ENCODE measurements at regions not wholly inside any gene's neighbourhood (a gene's known extent, or its start where the extent isn't known, plus 50 kb on each side); places are given as distances from the start of the nearest gene placed in this dataset.

DNA sequence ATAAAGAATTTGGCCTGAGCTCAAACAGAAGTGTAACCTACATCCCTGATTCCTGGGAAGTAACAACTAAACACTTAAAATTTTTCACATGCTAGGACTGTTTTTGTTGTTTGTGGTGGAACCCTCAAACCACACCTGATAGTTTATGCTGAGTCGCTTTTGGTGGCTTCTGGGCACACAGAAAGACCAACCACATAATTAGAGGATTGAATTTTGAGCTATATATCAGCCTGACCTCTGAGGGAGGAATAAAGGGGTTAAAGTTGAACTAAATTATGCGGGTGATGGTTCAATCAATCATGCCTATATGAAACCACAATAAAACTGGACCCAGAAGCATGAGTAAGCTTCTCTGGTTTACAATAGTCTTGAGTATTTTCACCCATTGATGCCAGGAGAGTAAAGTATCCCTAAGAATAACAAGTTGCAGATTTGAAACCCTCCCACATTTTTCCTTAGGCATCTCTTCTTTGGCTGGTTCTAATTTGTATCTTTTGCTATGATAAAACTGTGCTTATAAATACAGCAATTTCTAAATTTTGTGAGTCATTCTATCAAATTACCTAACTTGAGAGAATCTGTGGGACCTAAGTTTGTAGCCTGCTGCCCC lies 1304.5 kb upstream of the GBE1 start:
- H3K27me3 ChIP-seq (ENCODE audit: control insufficient read depth in 1 of 2, insufficient read depth in 1 of 2, low read length in 2 of 2), result no peaks in the 10 kb centered on the region
- no peak overlapping the region for H2BK15ac ChIP-seq (ENCODE audit: low read depth, poor library complexity, severe bottlenecking)
- no peaks in the 10 kb centered on the region for H3K4me1 ChIP-seq (ENCODE audit: control insufficient read depth, insufficient read depth, low read depth, low read length)
- peaks cover 16% of the 10 kb centered on the region for H3K9me3 ChIP-seq (ENCODE audit: control insufficient read depth, low read length)
- H2BK5ac ChIP-seq (ENCODE audit: low read depth, low read length, poor library complexity, severe bottlenecking), result no peak overlapping the region
- no peak overlapping the region for H3K4me2 ChIP-seq (ENCODE audit: low read length, poor library complexity, severe bottlenecking)
- no peak overlapping the region for H2AK5ac ChIP-seq (ENCODE audit: low read length, severe bottlenecking)
- WGBS, result 33% methylated on average over 1 of the region's 2 CpGs
- no peaks in the 10 kb centered on the region for H3K36me3 ChIP-seq (ENCODE audit: control insufficient read depth in 1 of 2, insufficient read depth in 2 of 2, low read depth in 1 of 2, low read length in 2 of 2)
- H3K79me1 ChIP-seq (replicated peaks; ENCODE audit: low read length, poor library complexity, severe bottlenecking), result no peaks in the 10 kb centered on the region
- H3K4ac ChIP-seq (ENCODE audit: low read depth in 1 of 2, low read length in 2 of 2), result no peak overlapping the region
- H3K9ac ChIP-seq (ENCODE audit: low read length), result no peak overlapping the region
- no peak overlapping the region for H3K14ac ChIP-seq (ENCODE audit: low read length in 2 of 2)
- no peak overlapping the region for H4K91ac ChIP-seq (ENCODE audit: low read length)
- H2AFZ ChIP-seq (ENCODE audit: low read depth, low read length), result no peak overlapping the region
- no peak overlapping the region for H3K18ac ChIP-seq (ENCODE audit: low read depth in 1 of 2, low read length in 2 of 2)
- H3K27ac ChIP-seq (ENCODE audit: low read length, poor library complexity, severe bottlenecking), result no peak overlapping the region
- DNase-seq, result no peak
- H2BK12ac ChIP-seq (ENCODE audit: low read length in 2 of 2), result no peak overlapping the region
- no peak overlapping the region for H4K8ac ChIP-seq (ENCODE audit: low read length)
- H2BK120ac ChIP-seq (ENCODE audit: low read depth, low read length), result no peak overlapping the region
- H3K4me3 ChIP-seq (ENCODE audit: insufficient read depth in 1 of 2, low read depth in 1 of 2, low read length in 2 of 2), result no peak overlapping the region
- no peak overlapping the region for H3K23ac ChIP-seq (ENCODE audit: low read length in 2 of 2)

GRCh38 chr3:83063446-83063845 lies 1302.0 kb upstream of the GBE1 start:
- Histone ChIP-seq H2BK5ac (ENCODE audit: low read depth, low read length, poor library complexity, severe bottlenecking) (no peak overlapping the region), H3K9me3 (ENCODE audit: control insufficient read depth, low read length) (peaks cover 13% of the 10 kb centered on the region), H3K23ac (ENCODE audit: low read length in 2 of 2) (no peak overlapping the region), H3K79me1 (replicated peaks; ENCODE audit: low read length, poor library complexity, severe bottlenecking) (no peaks in the 10 kb centered on the region), H2AK5ac (ENCODE audit: low read length, severe bottlenecking) (no peak overlapping the region), H3K18ac (ENCODE audit: low read depth in 1 of 2, low read length in 2 of 2) (no peak overlapping the region), H4K91ac (ENCODE audit: low read length) (no peak overlapping the region), H2BK12ac (ENCODE audit: low read length in 2 of 2) (no peak overlapping the region), H2BK15ac (ENCODE audit: low read depth, poor library complexity, severe bottlenecking) (no peak overlapping the region), H3K9ac (ENCODE audit: low read length) (no peak overlapping the region), H3K36me3 (ENCODE audit: control insufficient read depth in 1 of 2, insufficient read depth in 2 of 2, low read depth in 1 of 2, low read length in 2 of 2) (no peaks in the 10 kb centered on the region), H3K14ac (ENCODE audit: low read length in 2 of 2) (no peak overlapping the region), H4K8ac (ENCODE audit: low read length) (no peak overlapping the region), H2BK120ac (ENCODE audit: low read depth, low read length) (no peak overlapping the region), H3K4ac (ENCODE audit: low read depth in 1 of 2, low read length in 2 of 2) (no peak overlapping the region), H3K4me2 (ENCODE audit: low read length, poor library complexity, severe bottlenecking) (no peak overlapping the region), H3K27ac (ENCODE audit: low read length, poor library complexity, severe bottlenecking) (no peak overlapping the region), H2AFZ (ENCODE audit: low read depth, low read length) (no peak overlapping the region), H3K4me3 (ENCODE audit: insufficient read depth in 1 of 2, low read depth in 1 of 2, low read length in 2 of 2) (no peak overlapping the region), H3K27me3 (ENCODE audit: control insufficient read depth in 1 of 2, insufficient read depth in 1 of 2, low read length in 2 of 2) (no peaks in the 10 kb centered on the region), H3K4me1 (ENCODE audit: control insufficient read depth, insufficient read depth, low read depth, low read length) (no peaks in the 10 kb centered on the region)
- WGBS, result no CpG with 5 or more reads among the region's 2 CpGs
- DNase-seq, result no peak

GRCh38 chr3:83048556-83048955 lies 1287.1 kb upstream of the GBE1 start:
- Histone ChIP-seq H3K18ac (ENCODE audit: low read depth in 1 of 2, low read length in 2 of 2) (no peak overlapping the region), H2AFZ (ENCODE audit: low read depth, low read length) (no peak overlapping the region), H3K9ac (ENCODE audit: low read length) (no peak overlapping the region), H3K4ac (ENCODE audit: low read depth in 1 of 2, low read length in 2 of 2) (no peak overlapping the region), H3K36me3 (ENCODE audit: control insufficient read depth in 1 of 2, insufficient read depth in 2 of 2, low read depth in 1 of 2, low read length in 2 of 2) (no peaks in the 10 kb centered on the region), H2AK5ac (ENCODE audit: low read length, severe bottlenecking) (no peak overlapping the region), H3K4me1 (ENCODE audit: control insufficient read depth, insufficient read depth, low read depth, low read length) (no peaks in the 10 kb centered on the region), H3K4me2 (ENCODE audit: low read length, poor library complexity, severe bottlenecking) (no peak overlapping the region), H3K23ac (ENCODE audit: low read length in 2 of 2) (no peak overlapping the region), H2BK12ac (ENCODE audit: low read length in 2 of 2) (no peak overlapping the region), H2BK15ac (ENCODE audit: low read depth, poor library complexity, severe bottlenecking) (no peak overlapping the region), H4K8ac (ENCODE audit: low read length) (no peak overlapping the region), H2BK5ac (ENCODE audit: low read depth, low read length, poor library complexity, severe bottlenecking) (no peak overlapping the region), H2BK120ac (ENCODE audit: low read depth, low read length) (no peak overlapping the region), H4K91ac (ENCODE audit: low read length) (no peak overlapping the region), H3K9me3 (ENCODE audit: control insufficient read depth, low read length) (no peaks in the 10 kb centered on the region), H3K79me1 (replicated peaks; ENCODE audit: low read length, poor library complexity, severe bottlenecking) (no peaks in the 10 kb centered on the region), H3K27ac (ENCODE audit: low read length, poor library complexity, severe bottlenecking) (no peak overlapping the region), H3K4me3 (ENCODE audit: insufficient read depth in 1 of 2, low read depth in 1 of 2, low read length in 2 of 2) (no peak overlapping the region), H3K27me3 (ENCODE audit: control insufficient read depth in 1 of 2, insufficient read depth in 1 of 2, low read length in 2 of 2) (no peaks in the 10 kb centered on the region), H3K14ac (ENCODE audit: low read length in 2 of 2) (no peak overlapping the region)
- DNase-seq, result no peak
- 29% methylated on average over 1 of the region's 2 CpGs for WGBS

GRCh38 chr3:83039422-83039821 lies 1278.0 kb upstream of the GBE1 start:
- peaks cover 6% of the 10 kb centered on the region for H3K4me1 ChIP-seq (ENCODE audit: control insufficient read depth, insufficient read depth, low read depth, low read length)
- no peak overlapping the region for H3K23ac ChIP-seq (ENCODE audit: low read length in 2 of 2)
- 0% methylated on average over 1 of the region's 1 CpG for WGBS
- DNase-seq, result peak; percentile 4
- H4K91ac ChIP-seq (ENCODE audit: low read length), result no peak overlapping the region
- no peak overlapping the region for H2BK120ac ChIP-seq (ENCODE audit: low read depth, low read length)
- H3K9ac ChIP-seq (ENCODE audit: low read length), result no peak overlapping the region
- H3K27ac ChIP-seq (ENCODE audit: low read length, poor library complexity, severe bottlenecking), result peak overlapping the region; percentile 64
- no peak overlapping the region for H2AK5ac ChIP-seq (ENCODE audit: low read length, severe bottlenecking)
- H3K36me3 ChIP-seq (ENCODE audit: control insufficient read depth in 1 of 2, insufficient read depth in 2 of 2, low read depth in 1 of 2, low read length in 2 of 2), result no peaks in the 10 kb centered on the region
- no peaks in the 10 kb centered on the region for H3K79me1 ChIP-seq (replicated peaks; ENCODE audit: low read length, poor library complexity, severe bottlenecking)
- no peak overlapping the region for H2BK15ac ChIP-seq (ENCODE audit: low read depth, poor library complexity, severe bottlenecking)
- H2BK12ac ChIP-seq (ENCODE audit: low read length in 2 of 2), result no peak overlapping the region
- no peak overlapping the region for H3K14ac ChIP-seq (ENCODE audit: low read length in 2 of 2)
- no peak overlapping the region for H3K4ac ChIP-seq (ENCODE audit: low read depth in 1 of 2, low read length in 2 of 2)
- no peak overlapping the region for H2BK5ac ChIP-seq (ENCODE audit: low read depth, low read length, poor library complexity, severe bottlenecking)
- H3K4me2 ChIP-seq (ENCODE audit: low read length, poor library complexity, severe bottlenecking), result peak overlapping the region; percentile 42
- no peaks in the 10 kb centered on the region for H3K9me3 ChIP-seq (ENCODE audit: control insufficient read depth, low read length)
- no peak overlapping the region for H3K18ac ChIP-seq (ENCODE audit: low read depth in 1 of 2, low read length in 2 of 2)
- H2AFZ ChIP-seq (ENCODE audit: low read depth, low read length), result no peak overlapping the region
- no peaks in the 10 kb centered on the region for H3K27me3 ChIP-seq (ENCODE audit: control insufficient read depth in 1 of 2, insufficient read depth in 1 of 2, low read length in 2 of 2)
- H3K4me3 ChIP-seq (ENCODE audit: insufficient read depth in 1 of 2, low read depth in 1 of 2, low read length in 2 of 2), result no peak overlapping the region
- no peak overlapping the region for H4K8ac ChIP-seq (ENCODE audit: low read length)

Measured in mesenchymal stem cell (in vitro differentiated cells and primary cell).